ENCODE measurements at regions not wholly inside any gene's neighbourhood (a gene's known extent, or its start where the extent isn't known, plus 50 kb on each side); places are given as distances from the start of the nearest gene placed in this dataset.

DNA sequence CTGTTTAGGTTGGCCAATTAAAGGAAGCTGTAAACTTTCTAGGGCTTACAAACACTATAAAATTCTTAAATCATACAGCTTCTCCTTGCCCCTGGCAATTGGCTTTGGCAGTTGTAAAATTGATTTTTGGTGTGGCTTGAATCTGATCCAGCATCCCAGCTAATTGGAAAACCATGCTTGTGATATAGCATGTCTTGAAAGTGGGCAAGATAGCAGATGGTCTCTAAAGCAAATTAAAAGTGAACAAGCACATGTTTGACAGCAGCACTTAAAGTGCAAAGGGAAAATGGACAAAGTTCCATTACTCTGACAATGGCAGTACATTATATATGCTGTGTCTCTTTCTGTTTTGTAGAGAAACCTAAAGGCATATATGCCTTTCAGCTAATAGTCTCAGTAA, 302.9 kb upstream of the NXPH2 start:
- TF ChIP-seq NFIC (IDR thresholded peaks at IDR 0.05) (no peak), YY1 (IDR thresholded peaks at IDR 0.05; ENCODE audit: low read depth) (no peak), EP300 (IDR thresholded peaks at IDR 0.05; ENCODE audit: borderline replicate concordance) (no peak), REST (IDR thresholded peaks at IDR 0.05; ENCODE audit: low read depth) (no peak), RAD21 (IDR thresholded peaks at IDR 0.05; ENCODE audit: low read depth) (no peak), TAF1 (IDR thresholded peaks at IDR 0.05; ENCODE audit: low read depth) (no peak), FOXM1 (IDR thresholded peaks at IDR 0.05; ENCODE audit: borderline replicate concordance, low read depth) (no peak), ZBTB7A (IDR thresholded peaks at IDR 0.05; ENCODE audit: low read depth) (no peak), TCF12 (IDR thresholded peaks at IDR 0.05; ENCODE audit: low read depth) (no peak), CEBPB (IDR thresholded peaks at IDR 0.05) (no peak), EGR1 (IDR thresholded peaks at IDR 0.05) (no peak), TEAD4 (IDR thresholded peaks at IDR 0.05) (no peak), CREB1 (IDR thresholded peaks at IDR 0.05; ENCODE audit: low read depth) (no peak)
- TF ChIP-seq, protein P1, sequence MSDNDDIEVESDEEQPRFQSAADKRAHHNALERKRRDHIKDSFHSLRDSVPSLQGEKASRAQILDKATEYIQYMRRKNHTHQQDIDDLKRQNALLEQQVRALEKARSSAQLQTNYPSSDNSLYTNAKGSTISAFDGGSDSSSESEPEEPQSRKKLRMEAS (IDR thresholded peaks at IDR 0.05): no peak

Measured in Ishikawa (cell line).